Glomerular endothelial cell (primary cell): ENCODE measurements at regions not wholly inside any gene's neighbourhood (a gene's known extent, or its start where the extent isn't known, plus 50 kb on each side); places are given as distances from the start of the nearest gene placed in this dataset.
"Not testable (repeated sequence)": the region's sequence is repeated elsewhere in the genome, so short reads cannot be mapped to it uniquely, and the experiment has no call there.

ENCODE experiments used
- DNase-seq: peaks from one replicate; pipeline ENCODE4 v3.0.0-alpha.2; 2011; ENCODE audit warnings: low read depth, low spot score; ENCODE audit errors: extremely low read depth

GRCh38 chr6:140653506-140653905 is 1279.1 kb upstream of the CITED2 start:
- DNase-seq: no peak

- DNase-seq: not testable (repeated sequence)
Measured at GRCh38 chr6:140649502-140649901, 1275.1 kb upstream of the CITED2 start.

GRCh38 chr6:140647322-140647721 is 1272.9 kb upstream of the CITED2 start:
- not testable (repeated sequence) for DNase-seq

GRCh38 chr6:140644017-140644416 is 1269.6 kb upstream of the CITED2 start:
- DNase-seq: no peak

GRCh38 chr6:140641412-140641811 is 1267.0 kb upstream of the CITED2 start:
- DNase-seq: no peak

GRCh38 chr6:140636908-140637402 is 1262.5 kb upstream of the CITED2 start:
- DNase-seq: no peak

GRCh38 chr6:140636271-140636907 is 1261.9 kb upstream of the CITED2 start:
- DNase-seq: no peak

- DNase-seq: no peak
Measured at GRCh38 chr6:140627002-140627401, 1252.6 kb upstream of the CITED2 start.

GRCh38 chr6:140623498-140623897 is 1249.0 kb upstream of the CITED2 start:
- DNase-seq: no peak

GRCh38 chr6:140620496-140620895 is 1246.0 kb upstream of the CITED2 start:
- DNase-seq: no peak

- no peak for DNase-seq
Measured at GRCh38 chr6:140609956-140610355, 1235.5 kb upstream of the CITED2 start.

- DNase-seq: no peak
Measured at GRCh38 chr6:140609321-140609720, 1234.9 kb upstream of the CITED2 start.

- no peak for DNase-seq
Measured at GRCh38 chr6:140604786-140605185, 1230.3 kb upstream of the CITED2 start.

GRCh38 chr6:140602431-140603248 is 1228.2 kb upstream of the CITED2 start:
- DNase-seq: no peak

GRCh38 chr6:140601021-140601808 is 1226.8 kb upstream of the CITED2 start:
- no peak for DNase-seq

GRCh38 chr6:140599916-140600315 is 1225.5 kb upstream of the CITED2 start:
- no peak for DNase-seq

GRCh38 chr6:140597181-140597580 is 1222.7 kb upstream of the CITED2 start:
- DNase-seq: no peak

- no peak for DNase-seq
Measured at GRCh38 chr6:140594806-140595128, 1220.3 kb upstream of the CITED2 start.

GRCh38 chr6:140592877-140593276 is 1218.4 kb upstream of the CITED2 start:
- DNase-seq: no peak

- no peak for DNase-seq
Measured at GRCh38 chr6:140590641-140591040, 1216.2 kb upstream of the CITED2 start.

- DNase-seq: no peak
Measured at GRCh38 chr6:140586426-140587061, 1212.1 kb upstream of the CITED2 start.
